ENCODE measurements at regions not wholly inside any gene's neighbourhood (a gene's known extent, or its start where the extent isn't known, plus 50 kb on each side); places are given as distances from the start of the nearest gene placed in this dataset.

GRCh38 chr11:115958089-115959000 lies 454.1 kb upstream of the CADM1 start:
- no peak for DNase-seq (ENCODE audit: low spot score)
- no peak overlapping the region for H3K27ac ChIP-seq
- no peak for TF ChIP-seq CTCF (conservative IDR thresholded peaks at IDR 0.05; ENCODE audit: low read depth)
- ChIA-PET POLR2A (ENCODE audit: low non-redundant PET) (no interaction called here), CTCF (no interaction called here)

GRCh38 chr11:115955803-115956202 lies 451.6 kb upstream of the CADM1 start:
- TF ChIP-seq CTCF (conservative IDR thresholded peaks at IDR 0.05; ENCODE audit: low read depth), result no peak
- ChIA-PET POLR2A (ENCODE audit: low non-redundant PET) (no interaction called here), CTCF (no interaction called here)
- no peak overlapping the region for H3K27ac ChIP-seq
- DNase-seq (ENCODE audit: low spot score), result no peak

- DNase-seq (ENCODE audit: low spot score), result no peak
- TF ChIP-seq CTCF (conservative IDR thresholded peaks at IDR 0.05; ENCODE audit: low read depth), result no peak
- ChIA-PET POLR2A (ENCODE audit: low non-redundant PET) (no interaction called here), CTCF (no interaction called here)
- no peak overlapping the region for H3K27ac ChIP-seq
Observed at GRCh38 chr11:115950660-115951059, 446.4 kb upstream of the CADM1 start.

GRCh38 chr11:115944596-115944995 lies 440.4 kb upstream of the CADM1 start:
- ChIA-PET CTCF (interaction anchor here (0.6 kb wide), 1 partner anchor 1998 kb away, joined by 3 read pairs; no protein-coding TSS in a partner anchor), POLR2A (ENCODE audit: low non-redundant PET) (no interaction called here)
- no peak overlapping the region for H3K27ac ChIP-seq
- no peak for TF ChIP-seq CTCF (conservative IDR thresholded peaks at IDR 0.05; ENCODE audit: low read depth)
- no peak for DNase-seq (ENCODE audit: low spot score)

GRCh38 chr11:115942011-115942410 lies 437.8 kb upstream of the CADM1 start:
- H3K27ac ChIP-seq, result no peak overlapping the region
- ChIA-PET POLR2A (ENCODE audit: low non-redundant PET) (no interaction called here), CTCF (no interaction called here)
- no peak for TF ChIP-seq CTCF (conservative IDR thresholded peaks at IDR 0.05; ENCODE audit: low read depth)
- no peak for DNase-seq (ENCODE audit: low spot score)

- H3K27ac ChIP-seq, result no peak overlapping the region
- DNase-seq (ENCODE audit: low spot score), result peak; percentile 7
- TF ChIP-seq CTCF (conservative IDR thresholded peaks at IDR 0.05; ENCODE audit: low read depth), result no peak
- ChIA-PET POLR2A (ENCODE audit: low non-redundant PET) (no interaction called here), CTCF (no interaction called here)
Observed at GRCh38 chr11:115941481-115941993, 437.3 kb upstream of the CADM1 start.
